Skeletal muscle tissue (tissue), 3 donors: ENCODE measurements at regions not wholly inside any gene's neighbourhood (a gene's known extent, or its start where the extent isn't known, plus 50 kb on each side); places are given as distances from the start of the nearest gene placed in this dataset.
A peak's percentile ranks its signal among the peaks of the same experiment; 100 is the strongest.

Experiments
- H3K27ac ChIP-seq: one replicate; pipeline ENCODE4 v1.7.0; 2013; ENCODE audit warnings: mild to moderate bottlenecking, low read depth, low read length, inconsistent platforms
- H3K27me3 ChIP-seq, 3 donors: one replicate each; pipeline ENCODE4 v1.7.0; 2013; ENCODE audit warnings: low read length in 3 of 3; ENCODE audit not compliant: control insufficient read depth in 3 of 3, insufficient read depth in 3 of 3
- H3K36me3 ChIP-seq, 3 donors: one replicate each; pipeline ENCODE4 v1.7.0; 2013; ENCODE audit warnings: low read length in 3 of 3; ENCODE audit not compliant: control insufficient read depth in 3 of 3, insufficient read depth in 3 of 3
- H3K4me1 ChIP-seq, 3 donors: one replicate each; pipeline ENCODE4 v1.7.0; 2013; ENCODE audit warnings: low read length in 3 of 3, mild to moderate bottlenecking in 3 of 3; ENCODE audit not compliant: control insufficient read depth in 3 of 3, insufficient read depth in 3 of 3
- H3K4me3 ChIP-seq, 3 donors: one replicate each; pipeline ENCODE4 v1.7.0; 2013; ENCODE audit warnings: low read length in 3 of 3
- H3K9ac ChIP-seq, 3 donors: one replicate each; pipeline ENCODE4 v1.7.0; 2013; ENCODE audit warnings: low read length in 3 of 3, mild to moderate bottlenecking in 3 of 3, moderate library complexity in 2 of 3, low read depth in 1 of 3
- H3K9me3 ChIP-seq, 3 donors: one replicate each; pipeline ENCODE4 v1.7.0; 2013; ENCODE audit warnings: low read length in 3 of 3; ENCODE audit not compliant: control insufficient read depth in 3 of 3
- donor health status: Osteomylitis.

DNA sequence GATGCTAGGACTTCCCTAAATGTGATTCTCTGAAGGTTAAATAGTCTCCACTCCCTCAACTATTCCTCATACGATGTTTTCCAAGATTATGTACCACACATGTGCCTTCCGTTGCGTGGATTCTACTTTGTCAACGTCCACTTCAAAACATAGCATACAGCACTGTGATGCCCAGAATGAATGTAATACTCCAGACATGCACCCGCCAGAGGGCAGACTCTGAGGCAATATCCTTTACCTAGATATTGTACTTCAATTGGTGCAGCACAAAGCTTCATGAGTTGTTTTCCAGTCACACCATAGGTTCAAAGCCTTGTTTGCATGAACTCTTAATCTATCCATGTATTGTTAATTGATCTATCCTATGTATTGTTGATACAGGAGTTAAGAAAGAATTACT is 201.0 kb upstream of the NABP1 start:
- peaks cover 0 to 6% (median 4%) of the 10 kb centered on the region in 3 donors for H3K9me3 ChIP-seq
- peaks cover 3 to 9% (median 4%) of the 10 kb centered on the region in 3 donors for H3K4me1 ChIP-seq
- H3K9ac ChIP-seq, result no peak overlapping the region
- H3K36me3 ChIP-seq, result no peaks in the 10 kb centered on the region
- H3K27ac ChIP-seq, result no peak overlapping the region
- no peaks in the 10 kb centered on the region for H3K27me3 ChIP-seq
- H3K4me3 ChIP-seq, result no peak overlapping the region

GRCh38 chr2:191478799-191479679 is 198.9 kb upstream of the NABP1 start:
- Histone ChIP-seq H3K9ac (no peak overlapping the region), H3K4me1 (peaks cover 3 to 9% (median 4%) of the 10 kb centered on the region in 3 donors), H3K4me3 (peak overlapping the region in 1 of 3 donors; percentile 4), H3K9me3 (peaks cover 0 to 11% (median 6%) of the 10 kb centered on the region in 3 donors), H3K27me3 (no peaks in the 10 kb centered on the region), H3K27ac (peak overlapping the region; percentile 14), H3K36me3 (no peaks in the 10 kb centered on the region)

DNA sequence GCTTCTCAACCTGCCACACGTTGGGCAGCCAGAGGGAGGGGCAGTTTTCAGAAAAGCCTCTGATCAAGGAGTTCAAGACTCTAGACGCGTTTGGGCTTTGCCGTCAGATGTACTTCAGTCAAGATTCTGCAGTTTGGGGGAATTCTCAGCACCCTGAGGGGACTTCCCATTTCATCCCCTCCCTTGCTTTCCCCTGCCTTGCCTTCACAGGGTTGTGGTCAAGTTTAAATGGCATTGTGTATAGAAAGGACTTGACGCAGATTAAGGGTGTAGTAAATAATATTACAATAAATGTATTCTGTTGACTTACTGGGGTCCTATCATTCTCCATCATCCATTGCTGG is 198.3 kb upstream of the NABP1 start:
- Histone ChIP-seq H3K27ac (peak overlapping the region; percentile 14), H3K27me3 (no peaks in the 10 kb centered on the region), H3K9ac (no peak overlapping the region), H3K4me3 (peak overlapping the region in 1 of 3 donors; percentile 4), H3K36me3 (no peaks in the 10 kb centered on the region), H3K4me1 (peaks cover 3 to 9% (median 4%) of the 10 kb centered on the region in 3 donors), H3K9me3 (peaks cover 0 to 11% (median 6%) of the 10 kb centered on the region in 3 donors)

DNA sequence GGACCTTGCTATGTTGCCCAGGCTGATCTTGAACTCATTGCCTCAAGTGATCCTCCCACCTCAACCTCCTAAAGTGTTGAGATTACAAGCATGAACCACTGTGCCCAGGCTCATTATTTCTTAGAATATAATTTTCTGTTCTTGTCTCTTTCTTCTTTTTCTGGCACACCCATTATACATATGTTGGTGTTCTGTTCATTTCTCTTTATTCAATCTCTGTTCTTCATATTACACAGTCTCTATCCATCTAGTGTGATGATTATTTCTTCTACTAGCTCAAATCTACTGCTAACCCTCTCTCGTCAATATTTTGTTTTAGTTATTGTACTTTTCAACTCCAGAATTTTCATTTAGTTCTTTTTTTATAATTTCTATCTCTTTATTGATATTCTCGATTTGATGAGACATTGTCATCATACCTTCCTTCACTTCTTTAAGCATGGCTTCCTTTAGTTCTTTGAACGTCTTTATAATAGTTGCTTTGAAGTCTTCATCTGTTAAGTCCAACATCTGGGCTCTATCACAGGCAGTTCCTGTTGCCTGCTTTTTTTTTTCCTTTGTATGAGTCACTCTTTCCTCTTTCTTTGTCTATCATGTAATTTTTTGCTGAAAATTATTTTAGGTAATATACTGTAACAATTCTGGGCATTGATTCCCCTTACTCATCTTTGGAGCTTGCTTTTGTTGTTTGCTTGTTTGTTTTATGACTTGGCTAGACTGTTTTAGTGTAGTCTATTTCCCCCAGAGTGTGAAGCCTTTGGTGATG is 196.4 kb upstream of the NABP1 start:
- H3K9ac ChIP-seq, result no peak overlapping the region
- H3K9me3 ChIP-seq, result peaks cover 0 to 11% (median 2%) of the 10 kb centered on the region in 3 donors
- H3K4me1 ChIP-seq, result peaks cover 3 to 9% (median 4%) of the 10 kb centered on the region in 3 donors
- H3K27me3 ChIP-seq, result no peaks in the 10 kb centered on the region
- H3K27ac ChIP-seq, result no peak overlapping the region
- H3K4me3 ChIP-seq, result no peak overlapping the region
- no peaks in the 10 kb centered on the region for H3K36me3 ChIP-seq

GRCh38 chr2:191483117-191483516 is 194.8 kb upstream of the NABP1 start:
- Histone ChIP-seq H3K4me3 (no peak overlapping the region), H3K9me3 (peaks cover 0 to 11% (median 2%) of the 10 kb centered on the region in 3 donors), H3K27ac (no peak overlapping the region), H3K4me1 (peaks cover 3 to 9% (median 4%) of the 10 kb centered on the region in 3 donors), H3K36me3 (no peaks in the 10 kb centered on the region), H3K9ac (no peak overlapping the region), H3K27me3 (no peaks in the 10 kb centered on the region)

DNA sequence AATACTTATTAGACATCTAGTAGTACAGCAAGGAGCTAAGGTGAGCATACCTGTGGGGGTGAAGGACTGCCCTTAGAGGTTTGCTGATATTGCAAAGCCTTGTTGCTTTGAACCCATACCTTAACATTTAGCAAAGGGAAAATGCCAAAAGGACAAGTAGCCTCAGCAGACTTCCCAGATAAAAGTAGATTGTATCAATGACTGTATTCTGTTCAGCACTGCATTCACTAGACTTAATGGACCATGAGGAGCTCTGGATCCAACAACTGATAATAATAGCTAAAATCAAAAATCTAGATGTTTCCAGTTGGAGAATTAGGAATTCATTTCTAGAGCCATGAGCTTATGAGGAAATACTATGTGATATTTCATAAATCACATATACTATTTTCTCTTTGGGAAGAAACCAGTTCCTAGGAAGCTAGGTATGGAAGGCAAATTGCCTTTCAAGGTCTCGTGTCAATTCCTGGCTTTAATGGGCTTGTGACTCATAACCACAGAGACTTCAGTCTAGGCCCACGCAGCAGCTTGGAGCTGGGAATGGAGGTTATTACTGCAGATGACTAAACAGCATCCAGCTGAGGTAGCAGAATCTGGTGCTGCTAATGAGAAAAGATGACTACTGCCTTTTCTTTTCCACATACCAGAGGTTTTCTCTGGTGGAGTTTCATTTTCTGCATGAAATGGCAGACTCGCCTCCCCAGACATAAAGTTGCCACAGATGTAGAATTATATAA is 191.2 kb upstream of the NABP1 start:
- no peaks in the 10 kb centered on the region for H3K36me3 ChIP-seq
- peaks cover 0 to 9% (median 1%) of the 10 kb centered on the region in 3 donors for H3K9me3 ChIP-seq
- H3K4me3 ChIP-seq, result no peak overlapping the region
- no peaks in the 10 kb centered on the region for H3K27me3 ChIP-seq
- peak overlapping the region; percentile 9 for H3K27ac ChIP-seq
- H3K9ac ChIP-seq, result no peak overlapping the region
- no peaks in the 10 kb centered on the region for H3K4me1 ChIP-seq

DNA sequence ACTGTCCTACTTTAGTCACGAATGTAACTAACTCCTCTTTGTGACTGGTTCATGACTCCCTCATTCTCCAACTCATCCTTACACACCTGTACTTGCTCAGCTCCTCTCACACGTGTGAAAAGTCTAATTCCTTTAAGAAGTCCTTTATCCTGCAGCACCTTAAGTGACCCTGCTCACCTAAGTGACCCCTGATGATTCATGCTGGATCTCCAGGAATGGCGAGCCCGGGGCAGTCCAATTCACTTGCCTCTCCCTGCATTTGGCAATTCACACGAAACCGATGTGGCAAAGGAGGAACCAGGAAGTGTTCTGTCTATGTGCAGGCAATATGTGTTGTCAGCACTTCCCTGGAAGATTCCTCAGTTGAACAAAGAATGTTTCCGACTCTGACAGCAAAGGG is 189.8 kb upstream of the NABP1 start:
- H3K4me1 ChIP-seq, result no peaks in the 10 kb centered on the region
- H3K27ac ChIP-seq, result no peak overlapping the region

GRCh38 chr2:191489177-191489576 is 188.8 kb upstream of the NABP1 start:
- H3K27me3 ChIP-seq, result no peaks in the 10 kb centered on the region
- no peak overlapping the region for H3K27ac ChIP-seq
- H3K4me3 ChIP-seq, result no peak overlapping the region
- H3K9me3 ChIP-seq, result no peaks in the 10 kb centered on the region
- H3K36me3 ChIP-seq, result no peaks in the 10 kb centered on the region
- no peaks in the 10 kb centered on the region for H3K4me1 ChIP-seq
- H3K9ac ChIP-seq, result no peak overlapping the region

More for the DNA sequence above, 189.8 kb upstream of the NABP1 start:
- no peaks in the 10 kb centered on the region for H3K27me3 ChIP-seq
- no peak overlapping the region for H3K9ac ChIP-seq
- no peak overlapping the region for H3K4me3 ChIP-seq
- H3K36me3 ChIP-seq, result no peaks in the 10 kb centered on the region
- peaks cover 0 to 3% (median 0%) of the 10 kb centered on the region in 3 donors for H3K9me3 ChIP-seq

DNA sequence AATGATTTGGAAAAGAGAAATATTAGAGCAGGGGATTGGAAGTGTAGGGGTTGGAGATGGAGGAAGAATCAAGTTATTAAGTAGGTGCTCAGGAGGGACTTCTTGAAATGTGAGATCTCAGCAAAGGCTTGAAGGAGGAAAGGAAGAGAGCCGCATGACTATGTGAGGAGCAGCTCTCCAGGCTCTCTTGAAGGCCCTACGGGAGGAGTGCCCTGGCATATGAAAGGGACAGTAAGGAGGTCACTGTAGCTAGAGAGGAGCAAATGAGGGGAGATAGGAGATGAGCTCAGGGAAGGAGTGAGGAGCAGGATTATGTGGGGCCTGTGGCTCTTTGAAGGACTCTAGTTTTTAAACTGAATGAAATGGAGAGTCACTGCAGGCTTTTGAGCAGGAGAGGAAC is 181.1 kb upstream of the NABP1 start:
- no peaks in the 10 kb centered on the region for H3K27me3 ChIP-seq
- H3K4me3 ChIP-seq, result no peak overlapping the region
- H3K27ac ChIP-seq, result no peak overlapping the region
- no peaks in the 10 kb centered on the region for H3K36me3 ChIP-seq
- H3K4me1 ChIP-seq, result peaks cover 3 to 4% (median 4%) of the 10 kb centered on the region in 3 donors
- H3K9ac ChIP-seq, result no peak overlapping the region
- H3K9me3 ChIP-seq, result no peaks in the 10 kb centered on the region
